HepG2 (cell line): ENCODE measurements at regions not wholly inside any gene's neighbourhood (a gene's known extent, or its start where the extent isn't known, plus 50 kb on each side); places are given as distances from the start of the nearest gene placed in this dataset.

Experiments
- ATAC-seq: fragments of 200-7000 bp; cut with Tn5 transposase; 3 replicates; pipeline ENCODE4 v1.9.1; 2020; ENCODE audit warnings: mild to moderate bottlenecking, moderate library complexity
- BruUV-seq: library from RNA; stranded (reverse); fragments of 400-500 nt; replicated peaks from 2 replicates; lab custom pipeline; 2021; lab: Mats Ljungman, UMichigan
- CTCF ChIA-PET: fragments of 300-600 bp; formaldehyde crosslinking; extraction: SDS; loops from one replicate; lab custom pipeline; 2021; ENCODE audit warnings: low total read pairs, inconsistent platforms, low intra/inter-chr PET ratio; lab: Yijun Ruan, JAX
- POLR2A ChIA-PET: fragments of 350-600 bp; sonication (Branson Sonifier 250); formaldehyde crosslinking; loops from one replicate; lab custom pipeline; 2020; ENCODE audit warnings: antibody characterized with exemption, inconsistent platforms; lab: Yijun Ruan, JAX
- DNase-seq: peaks from one replicate; pipeline ENCODE4 v3.0.0-alpha.2; 2015; ENCODE audit warnings: low spot score
- FAIRE-seq: peaks from 3 replicates; lab custom pipeline; 2011; peaks lifted over from hg19 to GRCh38; lab: Jason Lieb, UNC
- H2AFZ ChIP-seq: one replicate; pipeline ENCODE4 v1.6.1; 2011; ENCODE audit warnings: low read length, inconsistent platforms
- H3K27ac ChIP-seq: fragments of 300-600 bp; 3 replicates; pipeline ENCODE4 v1.8.0; 2011; ENCODE audit warnings: mixed run types, mild to moderate bottlenecking, mixed read lengths, low read length, inconsistent platforms; ENCODE audit not compliant: insufficient read depth; ENCODE audit errors: extremely low read length
- H3K27me3 ChIP-seq, 2 experiments: fragments of 200-600 bp in 1 of 2; 2 replicates in 1 of 2; 3 replicates in 1 of 2; pipeline versions ENCODE4 v1.6.0 to v1.8.0; 2011; ENCODE audit warnings: low read length in 2 of 2, mild to moderate bottlenecking in 2 of 2, moderate library complexity in 2 of 2, inconsistent platforms in 1 of 2; ENCODE audit not compliant: insufficient read depth in 2 of 2, control insufficient read depth in 1 of 2
- H3K36me3 ChIP-seq, 2 experiments: fragments of 200-600 bp in 1 of 2; replicated peaks in 1 of 2; 2 replicates in 1 of 2; 3 replicates in 1 of 2; pipeline versions ENCODE4 v1.5.1 to v1.8.0; 2011; ENCODE audit warnings: low read length in 2 of 2, inconsistent platforms in 1 of 2; ENCODE audit not compliant: insufficient read depth in 2 of 2, control insufficient read depth in 1 of 2
- H3K4me1 ChIP-seq: 2 replicates; pipeline ENCODE4 v1.5.1; 2012; ENCODE audit warnings: low read length, inconsistent platforms; ENCODE audit not compliant: insufficient read depth
- H3K4me2 ChIP-seq: 2 replicates; pipeline ENCODE4 v1.6.0; 2011; ENCODE audit warnings: low read depth, low read length, inconsistent platforms
- H3K4me3 ChIP-seq, 3 experiments: fragments of 200-600 bp in 1 of 3; sonication (generic), shearing (Covaris generic) in 1 of 3; replicated peaks in 1 of 3; 2 replicates each; pipeline ENCODE4 v1.5.1; 2011 to 2016; ENCODE audit warnings: low read length in 3 of 3, inconsistent platforms in 2 of 3, low read depth in 2 of 3, mild to moderate bottlenecking in 2 of 3, control low read depth in 1 of 3, mixed read lengths in 1 of 3; ENCODE audit not compliant: insufficient read depth in 1 of 3
- H3K79me2 ChIP-seq: one replicate; pipeline ENCODE4 v1.6.1; 2011; ENCODE audit warnings: low read length, inconsistent platforms; ENCODE audit not compliant: insufficient read depth
- H3K9ac ChIP-seq: 2 replicates; pipeline ENCODE4 v1.6.0; 2011; ENCODE audit warnings: mild to moderate bottlenecking, low read depth, low read length, inconsistent platforms; ENCODE audit not compliant: insufficient read depth
- H3K9me3 ChIP-seq: 2 replicates; pipeline ENCODE4 v1.5.1; 2012; ENCODE audit warnings: mild to moderate bottlenecking, low read length
- H4K20me1 ChIP-seq: 2 replicates; pipeline ENCODE4 v1.6.0; 2011; ENCODE audit warnings: inconsistent platforms, mild to moderate bottlenecking, low read length, moderate library complexity; ENCODE audit not compliant: insufficient read depth
- MAFF ChIP-seq: IDR thresholded peaks from 2 replicates; pipeline ENCODE4 v1.6.1; 2011; ENCODE audit warnings: low read depth, low read length, improper control_type of control experiment
- MAFK ChIP-seq, 2 experiments: IDR thresholded peaks in 1 of 2; conservative IDR thresholded peaks in 1 of 2; 2 replicates each; pipeline ENCODE4 v1.6.1; 2011; ENCODE audit warnings: improper control_type of control experiment in 2 of 2, low read length in 2 of 2
- TFDP1 ChIP-seq: IDR thresholded peaks from 2 replicates; pipeline ENCODE4 v1.6.1; 2016; ENCODE audit warnings: missing compliant biosample characterization, missing genetic modification reagents, borderline replicate concordance
- ZNF276 ChIP-seq: sonication (generic); formaldehyde crosslinking; IDR thresholded peaks from 2 replicates; pipeline ENCODE4 v1.4.0; 2020; ENCODE audit warnings: mild to moderate bottlenecking, low read depth, missing genetic modification reagents
- ZNF574 ChIP-seq: sonication (generic); formaldehyde crosslinking; IDR thresholded peaks from 2 replicates; pipeline ENCODE4 v1.4.0; 2020; ENCODE audit warnings: missing genetic modification reagents
- ZNF768 ChIP-seq: sonication (generic); formaldehyde crosslinking; IDR thresholded peaks from 2 replicates; pipeline ENCODE4 v1.4.0; 2020; ENCODE audit warnings: missing genetic modification reagents
- in situ Hi-C: cut with HindIII; loops from 2 replicates; pipeline ENCODE4 v1.10.0; 2017; ENCODE audit warnings: low pct_unique_long_range_greater_than_20kb; ENCODE audit not compliant: extremely low pct_ligation_motif_present
- intact Hi-C: fragments of 100-400 bp; cut with micrococcal nuclease; formaldehyde crosslinking; loops from one replicate; pipeline ENCODE4 v1.10.0; 2022; ENCODE audit not compliant: unreplicated experiment

GRCh38 chr5:96258692-96259091 is 174.4 kb downstream of the PCSK1 start:
- no TSS peak for BruUV-seq
- Histone ChIP-seq H3K4me1 (peaks cover 25% of the 10 kb centered on the region), H3K27ac (no peak overlapping the region), H3K4me3 (no peak overlapping the region), H4K20me1 (no peaks in the 10 kb centered on the region), H3K79me2 (no peaks in the 10 kb centered on the region), H3K4me2 (no peak overlapping the region), H3K36me3 (no peaks in the 10 kb centered on the region), H3K9me3 (no peaks in the 10 kb centered on the region), H2AFZ (no peak overlapping the region), H3K9ac (no peak overlapping the region), H3K27me3 (no peaks in the 10 kb centered on the region)
- ChIA-PET POLR2A (no interaction called here), CTCF (no interaction called here)
- in situ Hi-C loops: no loop called here
- TF ChIP-seq MAFF (no peak), ZNF276 (CRISPR knock-in tag) (no peak), MAFK (conservative IDR thresholded peaks at IDR 0.05 in 1 of 2, IDR thresholded peaks at IDR 0.05 in 1 of 2; ENCODE audit: low read length in 2 of 2) (no peak), ZNF768 (CRISPR knock-in tag) (no peak), TFDP1 (no peak), ZNF574 (CRISPR knock-in tag) (no peak)
- ATAC-seq (no peak), DNase-seq (no peak), FAIRE-seq (no peak)
- intact Hi-C loops: no loop called here
